GM19025 (cell line): ENCODE measurements at regions not wholly inside any gene's neighbourhood (a gene's known extent, or its start where the extent isn't known, plus 50 kb on each side); places are given as distances from the start of the nearest gene placed in this dataset.
A peak's percentile ranks its signal among the peaks of the same experiment; 100 is the strongest.

Experiments used
- ATAC-seq: cut with Tn5 transposase; IDR thresholded peaks from one replicate; pipeline ENCODE4 v1.9.1; 2021; ENCODE audit warnings: mild to moderate bottlenecking, low read depth, moderate library complexity; ENCODE audit not compliant: unreplicated experiment

DNA sequence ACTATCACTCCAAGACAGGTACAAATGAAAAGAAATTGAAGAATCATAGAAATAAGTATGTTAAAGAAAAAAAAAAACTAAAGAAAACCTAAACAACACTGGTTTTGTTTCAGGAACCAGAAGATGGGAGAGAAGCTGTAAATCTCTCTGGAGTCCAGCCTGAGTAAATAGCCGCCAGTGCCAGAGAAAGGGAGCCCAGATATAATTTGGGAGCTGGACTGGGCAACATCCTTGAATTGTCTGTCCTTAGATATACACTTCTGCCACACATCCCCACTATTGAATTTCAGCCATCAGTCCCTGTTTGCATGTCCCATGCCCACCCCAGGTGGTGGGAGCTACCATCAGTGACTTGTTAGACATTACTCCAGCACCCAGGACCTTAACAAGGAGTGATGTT is 979.6 kb downstream of the DTWD2 start:
- ATAC-seq: no peak

DNA sequence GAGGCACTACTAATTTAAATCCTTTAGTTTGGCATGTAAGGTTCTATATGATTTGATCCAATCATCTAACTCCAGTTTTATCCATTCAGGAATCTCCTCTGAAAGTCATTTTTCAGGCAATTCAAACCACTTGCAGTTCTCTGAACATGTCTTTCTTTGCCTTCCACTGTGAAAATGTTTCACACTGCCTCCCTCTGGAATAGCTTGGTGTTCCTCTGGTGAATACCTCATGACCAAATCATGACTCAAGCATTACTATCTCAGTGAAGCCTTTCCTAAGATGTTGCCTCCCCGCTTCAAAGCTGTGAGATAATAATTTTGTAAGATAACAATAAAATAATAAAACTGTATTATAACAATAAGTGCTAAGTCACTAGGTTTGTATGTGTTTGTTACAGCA is 981.1 kb downstream of the DTWD2 start:
- no peak for ATAC-seq

DNA sequence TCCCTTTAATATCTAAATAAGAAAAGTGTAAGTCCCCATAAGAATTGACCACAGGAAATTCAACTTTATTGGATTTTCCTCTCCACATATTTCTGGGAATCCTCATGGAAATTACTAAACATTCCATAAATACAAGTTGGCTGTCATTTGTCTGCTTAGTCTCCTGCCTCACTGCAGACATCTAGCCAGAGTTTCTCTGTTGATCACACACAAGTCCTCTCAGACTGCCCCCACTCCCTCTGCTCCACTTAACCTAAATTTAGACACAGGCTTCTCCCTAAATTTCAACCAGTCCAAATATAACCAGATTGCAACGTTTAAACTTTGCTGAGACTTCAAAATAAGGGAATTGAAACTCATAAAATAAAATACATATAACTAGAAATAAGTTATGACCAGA is 982.1 kb downstream of the DTWD2 start:
- no peak for ATAC-seq

DNA sequence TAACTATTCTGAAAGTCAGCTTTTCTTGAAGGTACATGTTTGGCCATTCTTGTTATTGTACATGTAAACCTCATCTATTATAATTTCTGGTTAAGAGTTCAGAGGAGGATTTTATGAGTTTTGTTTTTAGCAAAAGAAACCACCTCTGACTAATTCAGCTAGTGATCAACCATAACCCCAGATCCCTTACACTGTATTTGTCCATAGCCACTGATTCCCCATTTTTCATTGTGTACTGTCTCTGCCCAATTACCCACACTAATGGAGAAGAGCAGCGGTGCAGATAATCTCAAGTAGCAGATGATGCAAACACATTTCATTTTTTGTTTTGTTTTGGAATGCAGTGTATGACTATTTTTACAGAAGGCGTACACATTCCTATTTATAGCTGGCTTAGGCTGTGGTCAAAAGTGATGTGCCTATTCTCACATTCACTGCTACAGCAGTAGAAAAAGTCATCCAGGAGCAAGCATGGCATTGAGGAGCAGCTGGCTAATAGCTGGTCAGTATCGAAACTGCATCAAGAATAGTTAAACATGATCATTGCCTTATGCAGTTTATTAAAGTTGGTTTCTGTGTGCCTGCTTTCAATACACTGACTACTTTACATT is 988.3 kb downstream of the DTWD2 start:
- peak; percentile 59 for ATAC-seq

DNA sequence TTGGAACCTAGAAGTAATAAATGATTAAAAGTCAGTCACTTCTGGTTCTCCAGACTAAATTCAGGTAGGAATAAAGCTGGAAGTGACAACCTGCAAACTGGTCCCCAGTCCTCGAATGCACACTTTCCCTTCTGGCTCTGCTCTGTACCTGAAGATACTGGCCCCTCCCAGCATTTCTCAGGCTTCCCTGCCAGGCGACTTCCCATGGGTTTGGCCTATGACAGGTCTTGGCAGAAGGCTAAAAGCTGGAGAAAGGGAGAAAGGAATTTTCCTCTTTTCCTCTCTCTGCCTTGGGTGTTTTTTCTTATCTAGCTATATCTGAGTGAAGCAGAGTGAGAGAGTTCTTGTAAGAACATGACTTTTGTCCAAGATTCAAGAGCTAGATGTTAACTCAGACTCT is 1005.7 kb downstream of the DTWD2 start:
- no peak for ATAC-seq

DNA sequence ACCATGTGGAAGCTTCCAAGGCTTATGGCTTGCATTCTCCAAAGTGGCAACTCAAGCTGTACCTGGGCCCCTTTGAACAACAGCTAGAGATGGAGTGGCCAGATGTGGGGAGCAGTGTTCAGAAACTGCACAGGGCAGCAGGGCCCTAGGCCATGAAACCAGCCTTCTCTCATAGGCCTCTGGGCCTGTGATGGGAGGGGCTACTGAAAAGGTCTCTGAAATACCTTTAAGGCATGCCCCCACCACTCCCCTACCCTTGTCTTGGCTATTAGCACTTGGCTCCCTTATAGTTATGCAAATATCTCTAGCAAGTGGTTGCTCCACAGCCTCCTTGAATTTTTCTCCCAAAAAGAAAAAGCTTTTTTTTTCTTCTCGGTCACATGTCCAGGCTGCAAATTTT is 1014.6 kb downstream of the DTWD2 start:
- no peak for ATAC-seq

DNA sequence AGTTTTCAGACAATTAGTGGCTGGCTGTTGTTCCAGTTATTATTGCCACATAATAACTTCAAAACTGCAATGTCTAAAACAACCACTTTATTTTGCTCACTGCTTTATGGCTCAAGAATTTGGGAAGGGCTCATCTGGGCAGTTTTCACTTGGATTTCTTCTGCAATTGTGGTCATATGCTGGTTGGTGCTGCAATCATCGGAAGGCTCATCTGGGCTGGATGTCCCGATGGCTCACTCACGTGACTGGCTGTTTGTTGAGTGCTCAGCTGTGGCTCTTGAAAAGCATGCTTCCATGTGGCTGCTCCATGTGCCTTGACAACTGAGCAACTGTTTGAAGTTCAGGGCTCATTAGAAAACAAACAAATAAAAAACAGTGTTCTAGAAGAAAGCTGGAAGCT is 1032.5 kb downstream of the DTWD2 start:
- no peak for ATAC-seq

DNA sequence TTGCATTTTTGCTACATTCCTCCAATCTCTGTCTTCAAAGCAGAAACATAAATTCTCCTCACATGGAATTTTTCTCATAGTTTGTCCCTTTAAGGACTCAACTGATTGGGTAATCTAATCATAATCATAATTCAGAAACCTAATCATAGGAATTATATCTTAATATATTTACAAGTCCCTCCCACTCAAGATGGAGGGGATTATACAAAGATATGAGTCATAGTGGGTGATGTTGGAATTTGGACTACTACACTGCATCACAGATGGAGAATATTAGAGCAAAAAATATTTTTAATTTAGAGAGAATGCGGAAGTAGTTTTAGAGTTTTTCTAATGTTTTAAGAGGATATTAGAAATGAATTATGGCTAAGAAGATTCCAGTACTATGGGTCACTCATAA is 1034.0 kb downstream of the DTWD2 start:
- no peak for ATAC-seq

DNA sequence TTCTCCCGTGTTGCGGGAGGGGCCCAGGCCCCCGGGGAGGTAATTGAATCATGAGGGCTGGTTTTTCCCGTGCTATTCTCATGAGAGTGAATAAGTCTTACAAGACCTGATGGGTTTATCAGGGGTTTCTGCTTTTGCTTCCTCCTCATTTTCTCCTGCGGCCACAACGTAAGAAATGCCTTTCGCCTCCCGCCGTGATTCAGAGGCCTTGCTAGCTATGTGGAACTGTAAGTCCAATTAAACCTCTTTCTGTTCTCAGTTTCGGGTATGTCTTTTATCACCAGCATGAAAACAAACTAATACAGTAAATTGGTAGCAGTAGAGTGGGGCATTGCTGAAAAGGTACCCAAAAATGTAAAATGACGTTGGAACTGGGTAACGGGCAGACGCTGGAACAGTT is 1035.1 kb downstream of the DTWD2 start:
- ATAC-seq: no peak

DNA sequence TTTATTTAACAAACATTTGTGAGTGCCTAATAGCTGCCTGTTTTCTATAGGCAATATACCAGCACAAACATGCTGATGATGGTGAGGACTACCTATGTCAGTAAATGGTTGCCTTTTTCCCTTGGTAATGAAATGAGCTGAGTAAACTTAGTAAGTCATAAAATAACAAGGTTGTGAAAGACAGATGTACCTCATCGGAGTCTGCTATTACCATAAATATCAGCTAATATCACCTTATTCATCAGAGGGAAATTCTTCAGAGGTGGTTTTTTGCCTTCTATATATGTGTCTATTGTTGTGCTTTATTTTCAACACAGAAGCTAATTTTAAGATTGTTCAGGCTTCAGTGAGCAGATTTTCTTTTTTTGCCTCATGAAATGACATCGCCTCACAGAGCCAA is 1040.5 kb downstream of the DTWD2 start:
- ATAC-seq: no peak

DNA sequence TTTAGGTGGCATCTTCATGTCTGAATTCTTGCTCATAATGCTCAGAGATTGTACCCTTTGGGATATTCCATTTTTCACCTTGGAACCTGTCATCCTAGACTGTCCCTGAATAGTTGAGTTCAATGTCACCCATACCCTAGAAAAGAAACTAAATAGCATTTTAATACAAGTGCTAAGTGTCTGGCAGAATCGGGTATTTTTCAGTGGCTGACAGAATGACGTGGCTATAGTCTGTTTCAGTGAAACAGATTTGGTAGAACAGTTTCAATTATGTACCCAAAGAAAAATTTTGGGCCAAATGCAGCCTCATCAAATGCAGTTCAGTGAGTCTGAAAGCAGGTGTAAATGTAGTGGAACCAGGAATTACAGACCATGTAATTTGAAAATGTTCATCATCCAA is 1041.2 kb downstream of the DTWD2 start:
- no peak for ATAC-seq

DNA sequence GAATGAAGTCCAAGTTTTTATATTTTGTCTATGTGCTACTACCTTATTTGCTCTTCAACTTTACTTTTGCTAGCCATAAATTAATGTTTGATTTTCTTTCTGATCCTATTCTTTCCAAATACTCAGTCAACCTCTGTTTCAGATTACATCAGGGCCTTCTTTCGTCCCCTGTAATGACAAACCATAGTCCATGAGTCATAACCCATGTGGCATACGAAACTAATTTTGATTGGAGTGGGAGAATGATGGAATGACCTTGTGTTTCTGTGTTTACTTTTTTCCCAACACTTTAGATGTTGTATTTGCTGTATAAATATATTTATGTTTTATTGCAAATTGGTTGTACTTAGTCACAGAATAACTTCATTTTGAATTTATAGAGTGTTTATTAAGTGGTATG is 1043.1 kb downstream of the DTWD2 start:
- no peak for ATAC-seq

DNA sequence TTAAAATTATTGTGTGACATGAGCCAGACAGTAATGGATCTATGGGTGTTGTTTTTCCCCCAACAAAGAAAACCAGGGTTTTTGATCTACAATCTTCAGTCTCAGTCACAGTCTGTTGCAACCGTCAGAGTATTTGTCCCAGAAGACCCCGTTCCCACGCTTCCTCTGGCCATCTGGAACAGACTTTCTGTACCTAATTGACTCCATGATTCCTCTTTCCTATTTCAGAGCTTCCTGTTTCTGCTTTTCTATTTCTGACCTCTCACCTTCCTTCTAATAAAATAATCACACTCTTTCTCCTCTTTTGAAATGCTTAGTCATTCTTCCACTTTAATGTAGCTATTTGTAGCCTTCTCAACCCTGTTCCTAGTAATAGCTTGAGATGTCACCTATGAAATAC is 1044.8 kb downstream of the DTWD2 start:
- no peak for ATAC-seq

DNA sequence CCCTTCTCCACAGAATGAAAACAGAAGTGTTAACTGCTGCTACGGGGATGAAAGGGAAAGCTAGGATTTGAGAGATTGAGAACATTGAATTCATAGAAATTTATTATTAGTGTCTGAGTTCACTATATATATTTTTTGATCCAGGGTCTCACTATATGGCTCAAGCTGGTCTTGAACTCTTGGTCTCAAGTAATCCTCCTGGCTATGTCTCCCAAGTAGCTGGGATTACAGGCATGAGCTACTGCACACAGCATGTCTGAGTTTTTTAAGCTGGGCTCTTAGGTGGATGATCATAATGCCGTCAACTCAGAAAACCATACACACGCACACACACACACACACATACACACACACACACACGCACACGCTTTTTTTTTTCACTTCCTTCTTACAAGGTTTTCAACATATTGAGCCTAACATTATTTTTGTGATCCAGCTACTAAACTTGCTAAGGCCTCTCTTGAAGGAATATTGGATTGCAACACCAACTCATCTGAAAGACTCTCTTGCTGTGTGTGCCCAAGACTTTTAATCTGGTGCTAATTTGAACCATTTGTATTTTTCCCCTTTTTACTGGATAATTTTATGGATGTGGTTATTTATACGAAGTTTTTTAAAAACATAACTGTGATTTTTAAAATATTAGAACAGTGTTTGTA is 1045.4 kb downstream of the DTWD2 start:
- ATAC-seq: no peak

DNA sequence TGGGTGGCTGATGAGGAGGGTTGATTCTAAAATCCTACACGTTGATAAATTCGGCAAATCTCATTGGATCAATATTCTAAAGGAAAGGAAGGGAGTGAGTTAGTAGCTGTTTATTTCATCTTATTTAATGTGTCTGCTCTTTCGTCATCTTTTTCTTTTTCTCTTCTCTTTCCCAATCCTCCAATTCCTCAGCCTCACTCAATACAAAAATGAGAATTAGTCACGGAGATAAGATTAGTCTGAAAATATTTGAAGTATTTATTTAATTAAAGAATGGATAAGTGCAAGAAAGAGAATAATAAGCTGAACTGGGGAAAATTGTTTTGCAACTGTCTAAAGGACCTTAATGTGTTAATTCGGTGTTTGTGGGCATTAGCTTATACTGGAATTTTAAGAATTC is 1095.1 kb downstream of the DTWD2 start:
- ATAC-seq: no peak

DNA sequence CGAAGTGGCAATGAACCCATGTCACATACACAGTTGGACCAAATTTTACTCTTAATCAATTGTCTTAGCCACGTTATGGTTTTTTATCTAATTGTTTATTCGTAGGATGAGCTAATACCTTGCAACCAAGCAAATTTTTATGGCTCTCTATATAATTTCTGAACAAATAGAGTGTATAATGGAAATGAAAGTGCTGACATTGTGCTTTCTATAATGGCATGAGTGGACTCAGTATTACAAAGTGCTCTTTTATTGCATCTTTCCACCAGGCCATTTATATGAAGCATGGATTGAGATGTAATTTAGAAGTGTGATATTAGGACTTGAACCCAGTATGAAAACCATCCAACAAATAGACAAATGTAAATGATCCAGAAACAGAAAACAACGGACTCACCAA is 1096.0 kb downstream of the DTWD2 start:
- ATAC-seq: no peak

DNA sequence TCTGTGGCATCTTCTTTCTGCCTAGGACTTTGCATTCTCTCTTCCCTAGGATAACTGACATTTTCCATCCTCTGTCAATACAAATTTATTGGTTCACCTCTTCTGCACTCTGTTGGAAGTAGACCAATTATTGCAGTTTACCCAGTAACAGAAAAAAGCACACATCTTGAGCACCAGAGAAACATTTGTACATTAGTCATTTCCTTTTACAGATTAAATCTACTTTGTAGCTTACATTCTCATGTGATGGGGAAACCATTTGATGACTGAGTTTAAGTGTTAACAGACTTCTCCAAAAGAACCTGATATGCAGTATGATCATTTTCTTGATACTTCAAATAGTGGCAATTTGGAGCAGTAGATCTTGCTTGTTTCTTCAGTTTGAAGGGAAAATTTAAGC is 1098.8 kb downstream of the DTWD2 start:
- ATAC-seq: no peak

DNA sequence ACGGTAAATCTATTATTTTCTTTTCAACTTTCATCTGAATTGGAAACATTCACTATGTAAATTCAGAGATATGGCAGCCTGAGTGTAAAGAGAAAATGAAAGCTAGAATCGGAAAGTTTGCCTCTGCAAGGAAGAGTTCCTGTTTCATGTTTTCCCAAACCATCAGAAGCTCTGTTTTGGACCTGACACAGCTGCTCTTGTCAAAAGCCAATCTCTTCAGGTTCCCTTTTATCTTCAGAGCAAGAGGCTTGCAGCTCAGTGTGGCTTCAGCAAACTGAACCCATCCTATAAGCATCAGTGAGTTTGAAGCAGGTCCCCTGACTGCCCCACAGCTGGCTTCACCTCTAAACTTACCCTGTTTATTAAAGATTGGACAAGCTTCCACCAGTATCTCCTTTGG is 1099.7 kb downstream of the DTWD2 start:
- ATAC-seq: peak; percentile 93

DNA sequence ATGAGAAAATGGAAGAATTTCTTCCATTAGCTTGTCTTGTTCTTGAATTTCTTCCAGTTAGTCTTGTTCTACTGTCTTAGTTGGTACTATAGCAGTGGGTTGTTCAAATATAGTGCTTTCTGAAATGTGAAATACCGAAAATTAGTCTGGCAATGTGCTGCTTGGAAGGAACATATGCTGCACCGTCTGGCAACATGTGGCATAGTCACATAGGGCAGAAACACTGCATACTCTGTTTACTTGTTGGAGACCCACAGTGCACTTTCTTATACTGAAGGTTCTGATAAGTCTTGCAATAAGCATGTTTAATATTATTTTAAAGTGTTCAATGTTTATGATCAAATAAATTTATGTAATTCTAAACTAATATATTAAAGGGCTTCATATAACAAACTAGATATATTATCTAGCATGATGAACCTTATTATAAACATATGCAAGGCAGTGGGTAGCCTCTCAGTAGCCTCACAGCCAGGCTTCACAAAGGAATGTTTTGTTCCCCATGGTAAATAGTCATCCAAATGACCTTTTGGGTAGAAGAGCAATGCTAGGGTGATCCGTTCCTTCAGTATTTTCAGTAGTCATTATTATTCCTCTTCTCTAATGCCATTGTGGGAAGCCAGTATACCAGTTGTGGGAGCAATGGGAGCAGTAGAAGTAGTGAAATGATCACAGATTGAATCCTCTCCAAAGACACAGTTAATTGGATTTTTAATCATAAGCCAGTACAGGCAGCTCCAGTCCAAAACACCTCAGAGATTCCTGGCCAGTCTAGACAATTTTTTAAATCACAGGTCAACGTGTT is 1106.7 kb downstream of the DTWD2 start:
- ATAC-seq: no peak

DNA sequence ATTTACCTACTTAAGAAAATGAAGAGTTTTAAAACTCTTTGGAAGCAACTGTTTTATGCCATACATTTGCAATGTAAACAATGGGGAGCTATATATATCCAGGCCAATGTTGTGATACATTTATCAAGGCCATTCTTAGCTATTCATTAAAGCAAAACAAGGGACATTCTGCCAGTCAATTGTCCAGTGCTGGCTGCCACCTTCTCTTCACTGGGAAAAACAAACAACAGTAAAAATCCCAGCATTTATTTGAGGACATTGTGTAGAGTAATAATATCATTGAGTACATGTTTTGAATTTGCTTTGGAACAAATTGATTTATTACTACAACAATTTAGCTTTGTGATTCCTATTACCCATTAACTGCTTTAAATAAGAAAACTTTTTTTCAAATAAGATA is 1107.4 kb downstream of the DTWD2 start:
- ATAC-seq: no peak

DNA sequence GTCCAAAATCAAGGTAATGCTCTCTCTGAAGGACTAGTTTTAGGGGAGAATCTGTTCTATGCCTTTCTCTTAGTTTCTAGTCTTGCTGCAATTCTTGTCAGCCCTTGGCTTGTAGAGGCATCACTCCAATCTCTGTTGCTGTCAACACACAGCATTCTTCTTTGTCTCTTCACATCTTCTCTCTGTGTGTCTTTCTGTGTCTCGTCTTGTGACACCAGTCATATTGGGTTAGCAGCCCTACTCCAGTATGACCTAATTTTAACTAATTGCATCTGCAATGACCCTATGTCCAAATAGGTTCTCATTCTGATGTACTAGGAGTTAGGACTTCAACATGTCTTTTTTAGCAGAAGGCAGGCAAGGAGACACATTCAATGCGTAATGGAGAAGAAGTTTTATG is 1110.6 kb downstream of the DTWD2 start:
- ATAC-seq: no peak

DNA sequence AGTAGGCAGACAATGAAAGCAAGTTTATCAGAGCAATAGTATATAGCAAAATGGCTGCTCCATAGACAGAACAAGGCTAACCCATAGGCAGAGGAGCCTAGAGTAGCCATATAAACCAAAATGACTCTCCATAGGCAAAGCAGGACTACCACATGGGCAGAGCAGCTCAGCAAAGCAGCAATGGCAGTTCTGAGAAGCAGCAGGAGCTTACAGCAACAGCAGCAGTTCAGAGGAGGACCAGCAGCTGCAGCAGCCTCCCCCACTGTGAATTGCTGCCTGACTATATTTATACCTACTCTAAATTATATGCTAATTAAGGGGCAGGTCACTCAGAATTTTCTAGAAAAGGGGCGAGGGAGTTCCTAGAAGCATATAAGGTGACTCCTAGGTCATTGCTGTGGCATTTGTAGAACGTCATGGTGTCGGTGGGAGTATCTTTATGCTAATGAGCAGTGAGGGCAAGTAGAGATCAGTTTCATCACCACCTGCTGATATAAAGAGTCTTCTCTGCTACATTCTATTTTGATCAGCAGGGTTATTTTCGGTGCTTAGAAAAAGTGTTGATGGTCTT is 1115.5 kb downstream of the DTWD2 start:
- no peak for ATAC-seq
